ENCODE measurements at regions not wholly inside any gene's neighbourhood (a gene's known extent, or its start where the extent isn't known, plus 50 kb on each side); places are given as distances from the start of the nearest gene placed in this dataset.
"Not testable (repeated sequence)": the region's sequence is repeated elsewhere in the genome, so short reads cannot be mapped to it uniquely, and the experiment has no call there.

- ATAC-seq (no peak), DNase-seq (no peak)
- no peaks in the 10 kb centered on the region for H3K27me3 Mint-ChIP-seq (ENCODE audit: low read depth)
- no peaks in the 10 kb centered on the region for H3K9me3 Mint-ChIP-seq (ENCODE audit: insufficient read depth)
- ChIA-PET CTCF (no interaction called here), POLR2A (no interaction called here)
- no peaks in the 10 kb centered on the region for H3K4me1 Mint-ChIP-seq (ENCODE audit: low read depth)
- no peak overlapping the region for H3K27ac Mint-ChIP-seq
- no peak overlapping the region for H3K4me3 Mint-ChIP-seq
- H3K36me3 Mint-ChIP-seq (ENCODE audit: low read depth), result no peaks in the 10 kb centered on the region
These were observed 861.3 kb downstream of the ZPLD1 start for GRCh38 chr3:103295974-103296570.

GRCh38 chr3:103297502-103297901, 862.7 kb downstream of the ZPLD1 start:
- DNase-seq; H3K9me3 Mint-ChIP-seq (ENCODE audit: insufficient read depth); H3K27me3 Mint-ChIP-seq (ENCODE audit: low read depth); H3K4me3 Mint-ChIP-seq; H3K4me1 Mint-ChIP-seq (ENCODE audit: low read depth); ATAC-seq; H3K36me3 Mint-ChIP-seq (ENCODE audit: low read depth); POLR2A ChIA-PET; H3K27ac Mint-ChIP-seq: not testable (repeated sequence)
- CTCF ChIA-PET, result interaction anchor here (0.6 kb wide), 1 partner anchor 1068 kb away, joined by 3 read pairs; no protein-coding TSS in a partner anchor

GRCh38 chr3:103306104-103306503, 871.3 kb downstream of the ZPLD1 start:
- ATAC-seq, result no peak
- POLR2A ChIA-PET, result no interaction called here
- CTCF ChIA-PET, result no interaction called here
- DNase-seq, result no peak
- H3K27me3 Mint-ChIP-seq (ENCODE audit: low read depth), result no peaks in the 10 kb centered on the region
- no peak overlapping the region for H3K27ac Mint-ChIP-seq
- H3K9me3 Mint-ChIP-seq (ENCODE audit: insufficient read depth), result no peaks in the 10 kb centered on the region
- H3K36me3 Mint-ChIP-seq (ENCODE audit: low read depth), result no peaks in the 10 kb centered on the region
- no peaks in the 10 kb centered on the region for H3K4me1 Mint-ChIP-seq (ENCODE audit: low read depth)
- no peak overlapping the region for H3K4me3 Mint-ChIP-seq

- H3K36me3 Mint-ChIP-seq (ENCODE audit: low read depth), result no peaks in the 10 kb centered on the region
- ChIA-PET POLR2A (no interaction called here), CTCF (no interaction called here)
- no peak overlapping the region for H3K27ac Mint-ChIP-seq
- no peaks in the 10 kb centered on the region for H3K9me3 Mint-ChIP-seq (ENCODE audit: insufficient read depth)
- H3K4me3 Mint-ChIP-seq, result no peak overlapping the region
- DNase-seq, result no peak
- no peaks in the 10 kb centered on the region for H3K27me3 Mint-ChIP-seq (ENCODE audit: low read depth)
- H3K4me1 Mint-ChIP-seq (ENCODE audit: low read depth), result no peaks in the 10 kb centered on the region
- ATAC-seq, result no peak
These were observed 874.1 kb downstream of the ZPLD1 start for GRCh38 chr3:103308921-103309320.

GRCh38 chr3:103319912-103320311, 885.1 kb downstream of the ZPLD1 start:
- CTCF ChIA-PET, result no interaction called here
- POLR2A ChIA-PET, result no interaction called here
- no peak for ATAC-seq
- Mint-ChIP-seq H3K36me3 (ENCODE audit: low read depth) (no peaks in the 10 kb centered on the region), H3K27ac (no peak overlapping the region), H3K4me1 (ENCODE audit: low read depth) (no peaks in the 10 kb centered on the region), H3K9me3 (ENCODE audit: insufficient read depth) (peaks cover 4% of the 10 kb centered on the region), H3K4me3 (no peak overlapping the region), H3K27me3 (ENCODE audit: low read depth) (no peaks in the 10 kb centered on the region)
- no peak for DNase-seq

GRCh38 chr3:103337179-103337845, 902.5 kb downstream of the ZPLD1 start:
- ChIA-PET POLR2A (no interaction called here), CTCF (no interaction called here)
- ATAC-seq, result no peak
- Mint-ChIP-seq H3K27ac (no peak overlapping the region), H3K27me3 (ENCODE audit: low read depth) (no peaks in the 10 kb centered on the region), H3K9me3 (ENCODE audit: insufficient read depth) (no peaks in the 10 kb centered on the region), H3K4me3 (no peak overlapping the region), H3K36me3 (ENCODE audit: low read depth) (no peaks in the 10 kb centered on the region), H3K4me1 (ENCODE audit: low read depth) (no peaks in the 10 kb centered on the region)
- no peak for DNase-seq

- H3K36me3 Mint-ChIP-seq (ENCODE audit: low read depth), result no peaks in the 10 kb centered on the region
These were observed 906.3 kb downstream of the ZPLD1 start for GRCh38 chr3:103341078-103341606.

GRCh38 chr3:103342205-103342731, 907.5 kb downstream of the ZPLD1 start:
- ChIA-PET CTCF (no interaction called here), POLR2A (no interaction called here)
- H3K36me3 Mint-ChIP-seq (ENCODE audit: low read depth), result no peaks in the 10 kb centered on the region
- H3K9me3 Mint-ChIP-seq (ENCODE audit: insufficient read depth), result no peaks in the 10 kb centered on the region
- no peak for ATAC-seq
- H3K4me3 Mint-ChIP-seq, result no peak overlapping the region
- H3K27ac Mint-ChIP-seq, result no peak overlapping the region
- DNase-seq, result no peak
- H3K4me1 Mint-ChIP-seq (ENCODE audit: low read depth), result no peaks in the 10 kb centered on the region
- no peaks in the 10 kb centered on the region for H3K27me3 Mint-ChIP-seq (ENCODE audit: low read depth)

More at GRCh38 chr3:103341078-103341606, 906.3 kb downstream of the ZPLD1 start:
- ChIA-PET POLR2A (no interaction called here), CTCF (no interaction called here)
- Mint-ChIP-seq H3K4me1 (ENCODE audit: low read depth) (no peaks in the 10 kb centered on the region), H3K9me3 (ENCODE audit: insufficient read depth) (no peaks in the 10 kb centered on the region), H3K4me3 (no peak overlapping the region), H3K27ac (no peak overlapping the region), H3K27me3 (ENCODE audit: low read depth) (no peaks in the 10 kb centered on the region)
- DNase-seq, result no peak
- no peak for ATAC-seq

- no peaks in the 10 kb centered on the region for H3K9me3 Mint-ChIP-seq (ENCODE audit: insufficient read depth)
- no peaks in the 10 kb centered on the region for H3K36me3 Mint-ChIP-seq (ENCODE audit: low read depth)
- DNase-seq (no peak), ATAC-seq (no peak)
- POLR2A ChIA-PET, result no interaction called here
- no peak overlapping the region for H3K27ac Mint-ChIP-seq
- CTCF ChIA-PET, result interaction anchor here (0.7 kb wide), 1 partner anchor 71 kb away, joined by 3 read pairs; no protein-coding TSS in a partner anchor
- no peaks in the 10 kb centered on the region for H3K27me3 Mint-ChIP-seq (ENCODE audit: low read depth)
- H3K4me1 Mint-ChIP-seq (ENCODE audit: low read depth), result no peaks in the 10 kb centered on the region
- H3K4me3 Mint-ChIP-seq, result no peak overlapping the region
These were observed 914.9 kb downstream of the ZPLD1 start for GRCh38 chr3:103349760-103350159.

GRCh38 chr3:103365467-103365866, 930.7 kb downstream of the ZPLD1 start:
- Mint-ChIP-seq H3K36me3 (ENCODE audit: low read depth) (no peaks in the 10 kb centered on the region), H3K27me3 (ENCODE audit: low read depth) (no peaks in the 10 kb centered on the region), H3K4me3 (no peak overlapping the region), H3K4me1 (ENCODE audit: low read depth) (no peaks in the 10 kb centered on the region), H3K27ac (no peak overlapping the region), H3K9me3 (ENCODE audit: insufficient read depth) (no peaks in the 10 kb centered on the region)
- DNase-seq (no peak), ATAC-seq (no peak)
- ChIA-PET CTCF (no interaction called here), POLR2A (no interaction called here)

GRCh38 chr3:103367481-103367880, 932.7 kb downstream of the ZPLD1 start:
- ChIA-PET POLR2A (no interaction called here), CTCF (no interaction called here)
- no peaks in the 10 kb centered on the region for H3K36me3 Mint-ChIP-seq (ENCODE audit: low read depth)
- H3K27me3 Mint-ChIP-seq (ENCODE audit: low read depth), result no peaks in the 10 kb centered on the region
- no peaks in the 10 kb centered on the region for H3K9me3 Mint-ChIP-seq (ENCODE audit: insufficient read depth)
- DNase-seq, result no peak
- H3K4me3 Mint-ChIP-seq, result no peak overlapping the region
- no peak for ATAC-seq
- H3K27ac Mint-ChIP-seq, result no peak overlapping the region
- no peaks in the 10 kb centered on the region for H3K4me1 Mint-ChIP-seq (ENCODE audit: low read depth)

GRCh38 chr3:103371411-103371810, 936.6 kb downstream of the ZPLD1 start:
- no peaks in the 10 kb centered on the region for H3K36me3 Mint-ChIP-seq (ENCODE audit: low read depth)
- POLR2A ChIA-PET, result no interaction called here

More at GRCh38 chr3:103371411-103371810, 936.6 kb downstream of the ZPLD1 start:
- Mint-ChIP-seq H3K4me3 (no peak overlapping the region), H3K9me3 (ENCODE audit: insufficient read depth) (no peaks in the 10 kb centered on the region), H3K4me1 (ENCODE audit: low read depth) (no peaks in the 10 kb centered on the region), H3K27ac (no peak overlapping the region), H3K27me3 (ENCODE audit: low read depth) (no peaks in the 10 kb centered on the region)
- CTCF ChIA-PET, result no interaction called here
- no peak for DNase-seq
- ATAC-seq, result no peak
